GM12878 (cell line): ENCODE measurements at regions not wholly inside any gene's neighbourhood (a gene's known extent, or its start where the extent isn't known, plus 50 kb on each side); places are given as distances from the start of the nearest gene placed in this dataset.

Experiments used
- ATAC-seq: fragments of 200-7000 bp; cut with Tn5 transposase; 3 replicates; pipeline ENCODE4 v1.9.1; 2020; ENCODE audit warnings: mild to moderate bottlenecking, moderate library complexity
- BruUV-seq: library from RNA; stranded (reverse); fragments of 400-500 nt; replicated peaks from 2 replicates; lab custom pipeline; 2021; lab: Mats Ljungman, UMichigan
- CTCF ChIA-PET: fragments of 300-600 bp; sonication (Branson Sonifier 250); formaldehyde crosslinking; extraction: SDS; loops from one replicate; lab custom pipeline; 2021; ENCODE audit warnings: inconsistent platforms; lab: Yijun Ruan, JAX
- POLR2A ChIA-PET: fragments of 350-600 bp; formaldehyde crosslinking; extraction: SDS; loops from one replicate; lab custom pipeline; 2021; ENCODE audit warnings: inconsistent platforms; lab: Charles Lee
- RAD21 ChIA-PET: fragments of 300-600 bp; sonication (Branson Sonifier 250); formaldehyde crosslinking; loops from one replicate; lab custom pipeline; 2023; ENCODE audit warnings: antibody characterized with exemption; ENCODE audit not compliant: unreplicated experiment; lab: Charles Lee
- SMC1A ChIA-PET: fragments of 300-600 bp; sonication (Branson Sonifier 250); formaldehyde crosslinking; loops from one replicate; lab custom pipeline; 2023; ENCODE audit not compliant: unreplicated experiment, uncharacterized antibody; lab: Charles Lee
- DNase-seq: peaks from one replicate; pipeline ENCODE4 v3.0.0-alpha.2; 2011; ENCODE audit warnings: low read depth, low spot score
- FAIRE-seq: peaks from 3 replicates; lab custom pipeline; 2011; peaks lifted over from hg19 to GRCh38; lab: Jason Lieb, UNC
- H2AFZ ChIP-seq: 2 replicates; pipeline ENCODE4 v1.6.0; 2011; ENCODE audit warnings: low read depth, low read length, control low read depth; ENCODE audit not compliant: control insufficient read depth
- H3K27ac ChIP-seq: 2 replicates; pipeline ENCODE4 v1.5.1; 2011; ENCODE audit warnings: control low read depth; ENCODE audit not compliant: control insufficient read depth, insufficient read depth
- H3K27me3 ChIP-seq, 2 experiments: replicated peaks in 1 of 2; 2 replicates each; pipeline versions ENCODE4 v1.6.0 to v1.6.1; 2011; ENCODE audit warnings: low read length in 1 of 2; ENCODE audit not compliant: control insufficient read depth in 2 of 2, insufficient read depth in 2 of 2
- H3K36me3 ChIP-seq, 2 experiments: 2 replicates each; pipeline ENCODE4 v1.5.1; 2011; ENCODE audit warnings: low read length in 1 of 2; ENCODE audit not compliant: control insufficient read depth in 2 of 2, insufficient read depth in 2 of 2
- H3K4me1 ChIP-seq: 2 replicates; pipeline ENCODE4 v1.6.1; 2011; ENCODE audit warnings: mild to moderate bottlenecking, low read length, moderate library complexity, mixed read lengths; ENCODE audit not compliant: control insufficient read depth, insufficient read depth
- H3K4me2 ChIP-seq: 2 replicates; pipeline ENCODE4 v1.6.0; 2011; ENCODE audit warnings: control low read depth; ENCODE audit not compliant: control insufficient read depth, insufficient read depth
- H3K4me3 ChIP-seq: fragments of 200-600 bp; sonication (generic); 2 replicates; pipeline ENCODE4 v1.5.1; 2016
- H3K79me2 ChIP-seq: 2 replicates; pipeline ENCODE4 v1.6.0; 2011; ENCODE audit warnings: low read length; ENCODE audit not compliant: control insufficient read depth, insufficient read depth
- H3K9ac ChIP-seq: 2 replicates; pipeline ENCODE4 v1.8.0; 2011; ENCODE audit warnings: low read length, control low read depth, mixed read lengths; ENCODE audit not compliant: control insufficient read depth, insufficient read depth
- H3K9me3 ChIP-seq: replicated peaks from 3 replicates; pipeline ENCODE4 v1.5.1; 2011; ENCODE audit warnings: mild to moderate bottlenecking, low read length; ENCODE audit not compliant: control insufficient read depth, insufficient read depth
- H4K20me1 ChIP-seq: 2 replicates; pipeline ENCODE4 v1.6.0; 2011; ENCODE audit not compliant: control insufficient read depth, insufficient read depth
- BCL3 ChIP-seq: IDR thresholded peaks from 2 replicates; pipeline ENCODE4 v1.6.1; 2011; ENCODE audit warnings: borderline replicate concordance, low read depth, mild to moderate bottlenecking, moderate library complexity, low read length; ENCODE audit not compliant: insufficient read depth, poor library complexity, severe bottlenecking
- ETV6 ChIP-seq, 2 experiments: fragments of 450-650 bp in 1 of 2; IDR thresholded peaks in 1 of 2; conservative IDR thresholded peaks in 1 of 2; 2 replicates each; pipeline ENCODE4 v1.6.1; 2014; ENCODE audit warnings: antibody characterized with exemption in 1 of 2, borderline replicate concordance in 1 of 2, low read depth in 1 of 2, mild to moderate bottlenecking in 1 of 2, moderate library complexity in 1 of 2
- IRF4 ChIP-seq: IDR thresholded peaks from 2 replicates; pipeline ENCODE4 v1.6.1; 2011; ENCODE audit warnings: low read depth, low read length
- KAT2A ChIP-seq: conservative IDR thresholded peaks from 2 replicates; pipeline ENCODE4 v1.6.1; 2011; ENCODE audit warnings: low read depth, low read length; ENCODE audit not compliant: control insufficient read depth
- RB1 ChIP-seq: fragments of 450-650 bp; formaldehyde crosslinking; IDR thresholded peaks from 2 replicates; pipeline ENCODE4 v1.6.1; 2017; ENCODE audit warnings: mild to moderate bottlenecking, borderline replicate concordance
- RELA ChIP-seq: fragments of 450-650 bp; IDR thresholded peaks from 2 replicates; pipeline ENCODE4 v1.8.0; 2014; ENCODE audit warnings: borderline replicate concordance; ENCODE audit not compliant: partially characterized antibody
- SIX5 ChIP-seq: IDR thresholded peaks from 2 replicates; pipeline ENCODE4 v1.6.1; 2011; ENCODE audit warnings: mild to moderate bottlenecking, low read depth, low read length, moderate library complexity; ENCODE audit not compliant: severe bottlenecking
- in situ Hi-C: fragments of 300-500 bp; cut with MboI; formaldehyde crosslinking; loops from 9 replicates; pipeline ENCODE4 v1.14.3; 2018; ENCODE audit warnings: mixed read lengths
- intact Hi-C: fragments of 100-400 bp; cut with micrococcal nuclease; formaldehyde crosslinking; loops from one replicate; pipeline ENCODE4 v1.14.2; 2022; ENCODE audit not compliant: unreplicated experiment
- TF ChIP-seq, protein P1 (sequence below): IDR thresholded peaks from 2 replicates; pipeline ENCODE4 v1.6.1; 2012; ENCODE audit warnings: mild to moderate bottlenecking, low read depth, low read length
- TF ChIP-seq, protein P2 (sequence below): IDR thresholded peaks from 2 replicates; pipeline ENCODE4 v1.6.1; 2011; ENCODE audit warnings: borderline replicate concordance, low read depth, mild to moderate bottlenecking, moderate library complexity, mixed read lengths, low read length; ENCODE audit not compliant: insufficient read depth; ENCODE audit errors: extremely low read length
- TF ChIP-seq, protein P3 (sequence below): fragments of 450-650 bp; IDR thresholded peaks from 2 replicates; pipeline ENCODE4 v1.6.1; 2017; ENCODE audit warnings: low read depth, mild to moderate bottlenecking, moderate library complexity

DNA sequence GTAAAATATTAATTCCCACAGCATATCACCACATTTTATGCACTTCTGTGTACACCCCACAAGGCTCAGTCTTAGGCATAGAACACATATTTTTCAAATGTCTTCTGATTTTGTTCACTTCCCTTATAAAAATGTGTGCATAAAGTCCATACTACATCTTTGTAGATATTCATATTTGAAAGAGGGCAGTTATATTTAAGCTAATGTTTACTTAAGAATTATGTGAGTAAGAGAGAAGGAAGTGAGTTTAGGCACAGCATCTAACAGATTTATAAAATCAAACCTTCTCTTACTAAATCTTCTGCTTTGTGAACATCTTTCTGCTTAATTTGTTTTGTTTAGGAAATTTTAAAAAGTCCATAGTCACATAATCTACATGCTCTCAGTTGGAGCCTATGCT lies 648.1 kb downstream of the FSCB start:
- no peak for FAIRE-seq
- Histone ChIP-seq H3K4me3 (no peak overlapping the region), H2AFZ (no peak overlapping the region), H4K20me1 (no peaks in the 10 kb centered on the region), H3K4me1 (no peaks in the 10 kb centered on the region), H3K9me3 (no peaks in the 10 kb centered on the region), H3K4me2 (no peak overlapping the region), H3K79me2 (no peaks in the 10 kb centered on the region), H3K36me3 (no peaks in the 10 kb centered on the region), H3K27ac (no peak overlapping the region), H3K27me3 (no peaks in the 10 kb centered on the region), H3K9ac (no peak overlapping the region)
- SMC1A ChIA-PET = no interaction called here
- DNase-seq = no peak
- intact Hi-C loops = no loop called here
- TF ChIP-seq BCL3 = no peak
- TF ChIP-seq ETV6 (conservative IDR thresholded peaks at IDR 0.05 in 1 of 2, IDR thresholded peaks at IDR 0.05 in 1 of 2; ENCODE audit: borderline replicate concordance in 1 of 2, low read depth in 1 of 2) = no peak
- TF ChIP-seq, protein P1, sequence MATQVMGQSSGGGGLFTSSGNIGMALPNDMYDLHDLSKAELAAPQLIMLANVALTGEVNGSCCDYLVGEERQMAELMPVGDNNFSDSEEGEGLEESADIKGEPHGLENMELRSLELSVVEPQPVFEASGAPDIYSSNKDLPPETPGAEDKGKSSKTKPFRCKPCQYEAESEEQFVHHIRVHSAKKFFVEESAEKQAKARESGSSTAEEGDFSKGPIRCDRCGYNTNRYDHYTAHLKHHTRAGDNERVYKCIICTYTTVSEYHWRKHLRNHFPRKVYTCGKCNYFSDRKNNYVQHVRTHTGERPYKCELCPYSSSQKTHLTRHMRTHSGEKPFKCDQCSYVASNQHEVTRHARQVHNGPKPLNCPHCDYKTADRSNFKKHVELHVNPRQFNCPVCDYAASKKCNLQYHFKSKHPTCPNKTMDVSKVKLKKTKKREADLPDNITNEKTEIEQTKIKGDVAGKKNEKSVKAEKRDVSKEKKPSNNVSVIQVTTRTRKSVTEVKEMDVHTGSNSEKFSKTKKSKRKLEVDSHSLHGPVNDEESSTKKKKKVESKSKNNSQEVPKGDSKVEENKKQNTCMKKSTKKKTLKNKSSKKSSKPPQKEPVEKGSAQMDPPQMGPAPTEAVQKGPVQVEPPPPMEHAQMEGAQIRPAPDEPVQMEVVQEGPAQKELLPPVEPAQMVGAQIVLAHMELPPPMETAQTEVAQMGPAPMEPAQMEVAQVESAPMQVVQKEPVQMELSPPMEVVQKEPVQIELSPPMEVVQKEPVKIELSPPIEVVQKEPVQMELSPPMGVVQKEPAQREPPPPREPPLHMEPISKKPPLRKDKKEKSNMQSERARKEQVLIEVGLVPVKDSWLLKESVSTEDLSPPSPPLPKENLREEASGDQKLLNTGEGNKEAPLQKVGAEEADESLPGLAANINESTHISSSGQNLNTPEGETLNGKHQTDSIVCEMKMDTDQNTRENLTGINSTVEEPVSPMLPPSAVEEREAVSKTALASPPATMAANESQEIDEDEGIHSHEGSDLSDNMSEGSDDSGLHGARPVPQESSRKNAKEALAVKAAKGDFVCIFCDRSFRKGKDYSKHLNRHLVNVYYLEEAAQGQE = no peak
- TF ChIP-seq, protein P2, sequence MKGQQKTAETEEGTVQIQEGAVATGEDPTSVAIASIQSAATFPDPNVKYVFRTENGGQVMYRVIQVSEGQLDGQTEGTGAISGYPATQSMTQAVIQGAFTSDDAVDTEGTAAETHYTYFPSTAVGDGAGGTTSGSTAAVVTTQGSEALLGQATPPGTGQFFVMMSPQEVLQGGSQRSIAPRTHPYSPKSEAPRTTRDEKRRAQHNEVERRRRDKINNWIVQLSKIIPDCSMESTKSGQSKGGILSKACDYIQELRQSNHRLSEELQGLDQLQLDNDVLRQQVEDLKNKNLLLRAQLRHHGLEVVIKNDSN = no peak
- no peak for TF ChIP-seq RELA
- TF ChIP-seq, protein P3, sequence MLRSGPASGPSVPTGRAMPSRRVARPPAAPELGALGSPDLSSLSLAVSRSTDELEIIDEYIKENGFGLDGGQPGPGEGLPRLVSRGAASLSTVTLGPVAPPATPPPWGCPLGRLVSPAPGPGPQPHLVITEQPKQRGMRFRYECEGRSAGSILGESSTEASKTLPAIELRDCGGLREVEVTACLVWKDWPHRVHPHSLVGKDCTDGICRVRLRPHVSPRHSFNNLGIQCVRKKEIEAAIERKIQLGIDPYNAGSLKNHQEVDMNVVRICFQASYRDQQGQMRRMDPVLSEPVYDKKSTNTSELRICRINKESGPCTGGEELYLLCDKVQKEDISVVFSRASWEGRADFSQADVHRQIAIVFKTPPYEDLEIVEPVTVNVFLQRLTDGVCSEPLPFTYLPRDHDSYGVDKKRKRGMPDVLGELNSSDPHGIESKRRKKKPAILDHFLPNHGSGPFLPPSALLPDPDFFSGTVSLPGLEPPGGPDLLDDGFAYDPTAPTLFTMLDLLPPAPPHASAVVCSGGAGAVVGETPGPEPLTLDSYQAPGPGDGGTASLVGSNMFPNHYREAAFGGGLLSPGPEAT = no peak
- no peak for TF ChIP-seq KAT2A
- TF ChIP-seq IRF4 = no peak
- no peak for TF ChIP-seq RB1
- TF ChIP-seq SIX5 = no peak
- POLR2A ChIA-PET = no interaction called here
- CTCF ChIA-PET = no interaction called here
- ATAC-seq = no peak
- RAD21 ChIA-PET = no interaction called here
- in situ Hi-C loops = no loop called here
- no TSS peak for BruUV-seq
